Spinal cord (tissue), 9 donors: ENCODE measurements at regions not wholly inside any gene's neighbourhood (a gene's known extent, or its start where the extent isn't known, plus 50 kb on each side); places are given as distances from the start of the nearest gene placed in this dataset.

Experiments used
- DNase-seq, 6 donors: peaks; one replicate each; pipeline versions ENCODE4 v3.0.0 to v3.0.0-alpha.2; 2013 to 2015; ENCODE audit warnings: low spot score in 6 of 6, low read depth in 4 of 6
- H3K27ac ChIP-seq: one replicate; pipeline ENCODE4 v1.5.1; 2013; ENCODE audit warnings: low read depth, low read length, control low read depth
- H3K27me3 ChIP-seq: one replicate; pipeline ENCODE4 v1.6.1; 2013; ENCODE audit warnings: low read length; ENCODE audit not compliant: control insufficient read depth, insufficient read depth
- H3K36me3 ChIP-seq: one replicate; pipeline ENCODE4 v1.6.1; 2013; ENCODE audit warnings: low read length; ENCODE audit not compliant: control insufficient read depth, insufficient read depth
- H3K4me1 ChIP-seq: one replicate; pipeline ENCODE4 v1.6.1; 2013; ENCODE audit warnings: low read length; ENCODE audit not compliant: control insufficient read depth, insufficient read depth
- H3K4me3 ChIP-seq: one replicate; pipeline ENCODE4 v1.5.1; 2013; ENCODE audit warnings: low read depth, low read length, control low read depth
- H3K9me3 ChIP-seq: one replicate; pipeline ENCODE4 v1.6.1; 2013; ENCODE audit warnings: low read length; ENCODE audit not compliant: control insufficient read depth, insufficient read depth
- WGBS: methylation state at CpG from one replicate; pipeline ENCODE4 v1.1.5; 2013; ENCODE audit warnings: missing lambda C conversion rate; ENCODE audit not compliant: insufficient coverage; 5-methylcytosine and 5-hydroxymethylcytosine counted together
- donor health status: healthy.

DNA sequence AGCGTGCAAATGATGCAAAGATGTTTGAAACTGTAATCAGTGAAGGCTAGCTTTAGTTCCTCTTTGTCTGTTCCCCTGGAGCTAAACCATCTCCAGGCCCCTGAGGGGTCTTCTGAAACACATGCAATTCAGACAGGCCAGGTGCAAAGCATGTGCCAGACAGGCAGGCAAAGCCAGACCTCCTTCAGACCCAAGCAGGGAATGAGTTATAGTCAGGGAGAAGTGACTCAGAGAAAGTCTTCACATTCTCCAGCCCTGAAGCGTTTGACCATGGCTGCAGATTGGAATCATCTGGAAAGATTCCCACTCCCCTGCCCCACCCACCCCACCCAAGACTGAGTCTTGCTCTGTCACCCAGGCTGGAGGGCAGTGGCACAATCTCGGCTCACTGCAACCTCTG, 187.0 kb upstream of the ISX start:
- Histone ChIP-seq H3K9me3 (no peaks in the 10 kb centered on the region), H3K4me3 (no peak overlapping the region), H3K27me3 (no peaks in the 10 kb centered on the region), H3K27ac (no peak overlapping the region), H3K4me1 (no peaks in the 10 kb centered on the region), H3K36me3 (no peaks in the 10 kb centered on the region)
- WGBS, result 86% methylated on average over 3 of the region's 3 CpGs
- DNase-seq, result no peak

DNA sequence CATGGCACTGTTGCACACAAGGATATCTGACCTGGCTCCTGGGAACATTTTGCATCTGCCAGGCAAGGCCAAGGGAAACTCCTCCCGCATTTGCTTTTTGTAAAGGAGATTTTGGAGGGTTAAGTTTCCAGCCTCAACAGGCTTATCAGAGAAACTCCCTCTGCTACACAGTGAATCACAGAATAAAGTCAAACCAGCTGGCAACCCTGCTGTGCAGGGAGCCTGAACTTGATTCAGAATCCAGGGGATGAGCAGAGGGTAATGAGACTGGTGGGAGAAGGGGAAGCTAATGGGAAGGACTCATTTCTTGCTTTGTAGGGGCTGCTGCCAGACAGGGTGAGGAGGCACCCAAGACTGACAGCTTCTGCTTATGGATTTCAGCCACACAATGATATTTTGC, 185.3 kb upstream of the ISX start:
- Histone ChIP-seq H3K4me3 (no peak overlapping the region), H3K4me1 (no peaks in the 10 kb centered on the region), H3K27ac (no peak overlapping the region), H3K27me3 (no peaks in the 10 kb centered on the region), H3K36me3 (no peaks in the 10 kb centered on the region), H3K9me3 (no peaks in the 10 kb centered on the region)
- peak in 1 of 6 donors; percentile 27 for DNase-seq
- no CpG with 5 or more reads among the region's 1 CpG for WGBS

GRCh38 chr22:34881453-34881852, 184.5 kb upstream of the ISX start:
- 98% methylated on average over 2 of the region's 2 CpGs for WGBS

GRCh38 chr22:34885852-34886251, 180.1 kb upstream of the ISX start:
- no peaks in the 10 kb centered on the region for H3K36me3 ChIP-seq
- no peaks in the 10 kb centered on the region for H3K27me3 ChIP-seq
- H3K27ac ChIP-seq, result no peak overlapping the region
- peaks cover 4% of the 10 kb centered on the region for H3K9me3 ChIP-seq
- H3K4me3 ChIP-seq, result no peak overlapping the region
- no peak for DNase-seq
- 93% methylated on average over 1 of the region's 3 CpGs for WGBS
- H3K4me1 ChIP-seq, result no peaks in the 10 kb centered on the region

More at GRCh38 chr22:34881453-34881852, 184.5 kb upstream of the ISX start:
- no peaks in the 10 kb centered on the region for H3K9me3 ChIP-seq
- peak in 1 of 6 donors; percentile 29 for DNase-seq
- no peak overlapping the region for H3K27ac ChIP-seq
- no peaks in the 10 kb centered on the region for H3K27me3 ChIP-seq
- H3K4me3 ChIP-seq, result no peak overlapping the region
- no peaks in the 10 kb centered on the region for H3K36me3 ChIP-seq
- no peaks in the 10 kb centered on the region for H3K4me1 ChIP-seq

GRCh38 chr22:34886391-34886790, 179.6 kb upstream of the ISX start:
- Histone ChIP-seq H3K4me3 (no peak overlapping the region), H3K27me3 (no peaks in the 10 kb centered on the region), H3K27ac (no peak overlapping the region), H3K36me3 (no peaks in the 10 kb centered on the region), H3K4me1 (no peaks in the 10 kb centered on the region), H3K9me3 (peaks cover 4% of the 10 kb centered on the region)
- no peak for DNase-seq
- no CpG with 5 or more reads among the region's 2 CpGs for WGBS

- Histone ChIP-seq H3K27me3 (no peaks in the 10 kb centered on the region), H3K36me3 (no peaks in the 10 kb centered on the region), H3K4me1 (no peaks in the 10 kb centered on the region), H3K4me3 (no peak overlapping the region), H3K9me3 (peaks cover 4% of the 10 kb centered on the region), H3K27ac (no peak overlapping the region)
- no CpG with 5 or more reads among the region's 1 CpG for WGBS
- DNase-seq, result peak in 1 of 6 donors; percentile 17
Measured at GRCh38 chr22:34886812-34887211, 179.1 kb upstream of the ISX start.

GRCh38 chr22:34897126-34897525, 168.8 kb upstream of the ISX start:
- Histone ChIP-seq H3K4me3 (no peak overlapping the region), H3K9me3 (no peaks in the 10 kb centered on the region), H3K36me3 (no peaks in the 10 kb centered on the region), H3K27me3 (no peaks in the 10 kb centered on the region), H3K4me1 (no peaks in the 10 kb centered on the region), H3K27ac (no peak overlapping the region)
- DNase-seq, result no peak
- no CpG with 5 or more reads among the region's 1 CpG for WGBS

- Histone ChIP-seq H3K9me3 (no peaks in the 10 kb centered on the region), H3K27ac (no peak overlapping the region), H3K27me3 (no peaks in the 10 kb centered on the region), H3K4me3 (no peak overlapping the region), H3K4me1 (no peaks in the 10 kb centered on the region), H3K36me3 (no peaks in the 10 kb centered on the region)
- no peak for DNase-seq
Measured at GRCh38 chr22:34902335-34902734, 163.6 kb upstream of the ISX start.

GRCh38 chr22:34903416-34903815, 162.5 kb upstream of the ISX start:
- Histone ChIP-seq H3K27me3 (no peaks in the 10 kb centered on the region), H3K9me3 (no peaks in the 10 kb centered on the region), H3K27ac (no peak overlapping the region), H3K4me3 (no peak overlapping the region), H3K36me3 (no peaks in the 10 kb centered on the region), H3K4me1 (no peaks in the 10 kb centered on the region)
- no peak for DNase-seq
- WGBS, result 91% methylated on average over 4 of the region's 4 CpGs

- DNase-seq, result no peak
- WGBS, result no CpG with 5 or more reads among the region's 1 CpG
- H3K27me3 ChIP-seq, result no peaks in the 10 kb centered on the region
- H3K36me3 ChIP-seq, result no peaks in the 10 kb centered on the region
- H3K9me3 ChIP-seq, result no peaks in the 10 kb centered on the region
- H3K27ac ChIP-seq, result no peak overlapping the region
- no peak overlapping the region for H3K4me3 ChIP-seq
- no peaks in the 10 kb centered on the region for H3K4me1 ChIP-seq
Measured at GRCh38 chr22:34904486-34904885, 161.5 kb upstream of the ISX start.
